Lung (tissue), 11 donors: ENCODE measurements at regions not wholly inside any gene's neighbourhood (a gene's known extent, or its start where the extent isn't known, plus 50 kb on each side); places are given as distances from the start of the nearest gene placed in this dataset.

ENCODE experiments used
- ATAC-seq: fragments of 200-7000 bp; cut with Tn5 transposase; one replicate; pipeline ENCODE4 v1.9.1; 2020; ENCODE audit warnings: moderate number of reproducible peaks; ENCODE audit not compliant: insufficient read depth, low FRiP score
- DNase-seq, 3 donors: peaks; one replicate each; pipeline ENCODE4 v3.0.0-alpha.2; 2013 to 2017
- H3K27ac ChIP-seq, 2 donors: one replicate each; pipeline ENCODE4 v1.5.1; 2013; ENCODE audit warnings: mild to moderate bottlenecking in 2 of 2, moderate library complexity in 2 of 2, control low read depth in 1 of 2, inconsistent platforms in 1 of 2, low read depth in 1 of 2, low read length in 1 of 2
- H3K27me3 ChIP-seq, 3 donors: one replicate each; pipeline ENCODE4 v1.5.1; 2013; ENCODE audit warnings: low read length in 2 of 3; ENCODE audit not compliant: control insufficient read depth in 3 of 3, insufficient read depth in 3 of 3
- H3K36me3 ChIP-seq, 4 donors: one replicate each; pipeline ENCODE4 v1.5.1; 2013; ENCODE audit warnings: low read length in 4 of 4, mild to moderate bottlenecking in 1 of 4, moderate library complexity in 1 of 4; ENCODE audit not compliant: control insufficient read depth in 4 of 4, insufficient read depth in 4 of 4
- H3K4me1 ChIP-seq, 5 donors: one replicate each; pipeline ENCODE4 v1.5.1; 2013; ENCODE audit warnings: low read length in 5 of 5, mild to moderate bottlenecking in 2 of 5, moderate library complexity in 1 of 5; ENCODE audit not compliant: control insufficient read depth in 5 of 5, insufficient read depth in 5 of 5
- H3K4me3 ChIP-seq: one replicate; pipeline ENCODE4 v1.5.1; 2013; ENCODE audit warnings: mild to moderate bottlenecking, control low read depth, moderate library complexity
- H3K9ac ChIP-seq, 2 donors: one replicate each; pipeline ENCODE4 v1.5.1; 2013; ENCODE audit warnings: low read length in 2 of 2, control low read depth in 1 of 2; ENCODE audit not compliant: insufficient read depth in 1 of 2
- H3K9me3 ChIP-seq, 4 donors: one replicate each; pipeline ENCODE4 v1.5.1; 2013; ENCODE audit warnings: low read length in 3 of 4, mild to moderate bottlenecking in 1 of 4, moderate library complexity in 1 of 4; ENCODE audit not compliant: control insufficient read depth in 4 of 4, insufficient read depth in 3 of 4
- WGBS, 2 donors: extraction: QIAGEN DNeasy Blood & Tissue Kit; methylation state at CpG; one replicate each; pipeline ENCODE4 v1.1.7; 2013; 5-methylcytosine and 5-hydroxymethylcytosine counted together
- TF ChIP-seq, protein P1 (sequence below): IDR thresholded peaks from 2 replicates; pipeline ENCODE4 v1.5.1; 2012; ENCODE audit warnings: mild to moderate bottlenecking; ENCODE audit errors: control extremely low read depth, extremely low read depth
- donor health status: control.
- donor health status: control.
- donor health status: Bipolar disorder and iron deficiency.
- donor health status: healthy.
- donor health status: DM: yes; HTN: yes; CAD: no.

DNA sequence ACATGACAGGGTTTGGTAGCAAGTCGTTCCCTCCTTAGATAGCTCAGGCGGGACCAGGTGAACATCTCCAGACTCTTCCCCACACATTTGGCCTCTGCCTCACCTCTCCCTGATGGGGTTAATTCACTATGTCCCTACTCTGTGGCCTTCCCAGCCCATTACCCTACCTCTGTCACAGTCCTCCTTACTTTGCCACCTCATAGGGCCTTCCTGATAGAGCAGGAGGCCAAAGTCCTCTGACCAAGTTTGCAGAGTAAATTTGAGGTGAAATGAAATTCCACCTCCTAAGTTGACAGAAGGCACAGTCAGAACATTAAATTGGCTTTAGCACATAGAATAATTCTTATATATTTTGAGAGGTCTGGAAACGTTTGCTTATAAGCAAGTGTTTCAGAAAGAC, 53.1 kb upstream of the ARMC2 start:
- WGBS, 2 donors: 94 to 98% methylated on average over 3 of the region's 3 CpGs
- Histone ChIP-seq H3K9ac (no peak overlapping the region), H3K9me3 (no peaks in the 10 kb centered on the region), H3K27ac (no peak overlapping the region), H3K4me1 (peaks cover 2 to 18% (median 4%) of the 10 kb centered on the region in 5 donors), H3K36me3 (no peaks in the 10 kb centered on the region), H3K4me3 (no peak overlapping the region), H3K27me3 (no peaks in the 10 kb centered on the region)
- TF ChIP-seq, protein P1, sequence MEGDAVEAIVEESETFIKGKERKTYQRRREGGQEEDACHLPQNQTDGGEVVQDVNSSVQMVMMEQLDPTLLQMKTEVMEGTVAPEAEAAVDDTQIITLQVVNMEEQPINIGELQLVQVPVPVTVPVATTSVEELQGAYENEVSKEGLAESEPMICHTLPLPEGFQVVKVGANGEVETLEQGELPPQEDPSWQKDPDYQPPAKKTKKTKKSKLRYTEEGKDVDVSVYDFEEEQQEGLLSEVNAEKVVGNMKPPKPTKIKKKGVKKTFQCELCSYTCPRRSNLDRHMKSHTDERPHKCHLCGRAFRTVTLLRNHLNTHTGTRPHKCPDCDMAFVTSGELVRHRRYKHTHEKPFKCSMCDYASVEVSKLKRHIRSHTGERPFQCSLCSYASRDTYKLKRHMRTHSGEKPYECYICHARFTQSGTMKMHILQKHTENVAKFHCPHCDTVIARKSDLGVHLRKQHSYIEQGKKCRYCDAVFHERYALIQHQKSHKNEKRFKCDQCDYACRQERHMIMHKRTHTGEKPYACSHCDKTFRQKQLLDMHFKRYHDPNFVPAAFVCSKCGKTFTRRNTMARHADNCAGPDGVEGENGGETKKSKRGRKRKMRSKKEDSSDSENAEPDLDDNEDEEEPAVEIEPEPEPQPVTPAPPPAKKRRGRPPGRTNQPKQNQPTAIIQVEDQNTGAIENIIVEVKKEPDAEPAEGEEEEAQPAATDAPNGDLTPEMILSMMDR: no peak
- ATAC-seq: no peak
- DNase-seq: no peak

DNA sequence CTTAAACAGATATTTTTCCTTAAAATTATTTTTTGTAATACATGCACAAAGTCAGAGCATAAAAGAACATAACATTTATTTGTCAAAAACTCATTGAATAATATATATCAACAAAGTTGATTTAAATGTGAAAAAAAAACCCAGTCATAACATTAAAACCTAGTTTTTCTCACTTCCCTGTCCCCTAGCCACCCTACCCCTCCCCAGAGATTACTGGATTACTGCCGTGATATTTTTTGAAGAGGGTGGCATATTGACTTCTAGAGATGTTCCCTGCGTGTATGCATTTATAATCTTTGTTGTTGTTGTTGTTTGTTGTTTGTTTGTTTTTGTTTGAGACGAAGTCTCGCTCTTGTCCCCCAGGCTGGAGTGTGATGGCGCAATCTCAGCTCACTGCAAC, 52.4 kb upstream of the ARMC2 start:
- no peak overlapping the region for H3K9ac ChIP-seq
- no peaks in the 10 kb centered on the region for H3K27me3 ChIP-seq
- H3K4me3 ChIP-seq: no peak overlapping the region
- H3K4me1 ChIP-seq: peaks cover 2 to 18% (median 4%) of the 10 kb centered on the region in 5 donors
- no peaks in the 10 kb centered on the region for H3K36me3 ChIP-seq
- ATAC-seq (no peak), DNase-seq (no peak)
- H3K27ac ChIP-seq: no peak overlapping the region
- 85% methylated on average over 5 of the region's 5 CpGs for WGBS, 2 donors
- TF ChIP-seq, protein P1: no peak
- H3K9me3 ChIP-seq: no peaks in the 10 kb centered on the region

DNA sequence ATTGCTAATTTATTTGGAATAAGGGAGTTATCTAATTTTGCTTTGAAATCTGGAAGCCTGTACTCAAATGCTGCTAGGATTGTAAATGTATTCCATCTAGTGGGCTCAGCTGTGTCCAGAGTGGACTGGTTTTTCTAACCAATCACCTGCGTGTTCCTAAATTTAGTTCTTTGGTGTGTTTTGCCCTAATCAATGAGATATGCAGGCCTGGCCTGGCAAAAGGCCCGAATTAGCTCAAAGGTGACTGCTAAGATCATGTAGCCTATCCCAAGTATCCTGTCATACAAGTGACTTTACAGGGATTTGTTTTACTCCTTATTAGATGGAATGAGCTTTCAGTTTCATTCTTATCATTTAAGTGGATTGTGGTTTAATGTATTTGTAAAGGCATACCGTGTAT, 51.3 kb upstream of the ARMC2 start:
- Histone ChIP-seq H3K27me3 (no peaks in the 10 kb centered on the region), H3K27ac (no peak overlapping the region), H3K9me3 (no peaks in the 10 kb centered on the region), H3K9ac (no peak overlapping the region), H3K36me3 (no peaks in the 10 kb centered on the region), H3K4me1 (peaks cover 2 to 20% (median 5%) of the 10 kb centered on the region in 5 donors), H3K4me3 (no peak overlapping the region)
- ATAC-seq: no peak
- DNase-seq: no peak
- TF ChIP-seq, protein P1: no peak
- 67 to 70% methylated on average over 3 of the region's 3 CpGs for WGBS, 2 donors
